SW 1271 (cell line): ENCODE measurements at regions not wholly inside any gene's neighbourhood (a gene's known extent, or its start where the extent isn't known, plus 50 kb on each side); places are given as distances from the start of the nearest gene placed in this dataset.
"Not testable (repeated sequence)": the region's sequence is repeated elsewhere in the genome, so short reads cannot be mapped to it uniquely, and the experiment has no call there.

Source experiments
- DNase-seq, 2 experiments: peaks; one replicate each; lab custom pipeline; 2025; lab: John Stamatoyannopoulos, UW

GRCh38 chr12:131341608-131342007 lies 369.3 kb upstream of the SFSWAP start:
- DNase-seq = not testable (repeated sequence)

- not testable (repeated sequence) for DNase-seq
These were observed 367.5 kb upstream of the SFSWAP start for GRCh38 chr12:131343436-131343835.

GRCh38 chr12:131344715-131345520 lies 366.0 kb upstream of the SFSWAP start:
- not testable (repeated sequence) for DNase-seq

GRCh38 chr12:131345521-131346436 lies 365.1 kb upstream of the SFSWAP start:
- no peak for DNase-seq

- no peak for DNase-seq
These were observed 364.1 kb upstream of the SFSWAP start for GRCh38 chr12:131346555-131347344.

GRCh38 chr12:131347345-131347714 lies 363.6 kb upstream of the SFSWAP start:
- no peak for DNase-seq

GRCh38 chr12:131347732-131348131 lies 363.2 kb upstream of the SFSWAP start:
- no peak for DNase-seq

- DNase-seq = no peak
These were observed 362.7 kb upstream of the SFSWAP start for GRCh38 chr12:131348231-131348630.

GRCh38 chr12:131348646-131349045 lies 362.2 kb upstream of the SFSWAP start:
- DNase-seq = no peak

GRCh38 chr12:131349397-131350127 lies 361.3 kb upstream of the SFSWAP start:
- DNase-seq = no peak

GRCh38 chr12:131350943-131351318 lies 360.0 kb upstream of the SFSWAP start:
- no peak for DNase-seq

GRCh38 chr12:131351319-131352028 lies 359.4 kb upstream of the SFSWAP start:
- DNase-seq = no peak

- no peak for DNase-seq
These were observed 358.5 kb upstream of the SFSWAP start for GRCh38 chr12:131352296-131352900.

- no peak for DNase-seq
These were observed 357.5 kb upstream of the SFSWAP start for GRCh38 chr12:131353376-131353775.

- no peak for DNase-seq
These were observed 357.1 kb upstream of the SFSWAP start for GRCh38 chr12:131353826-131354225.

GRCh38 chr12:131355361-131356245 lies 355.3 kb upstream of the SFSWAP start:
- DNase-seq = no peak

GRCh38 chr12:131356485-131357184 lies 354.3 kb upstream of the SFSWAP start:
- DNase-seq = no peak

- DNase-seq = no peak
These were observed 353.6 kb upstream of the SFSWAP start for GRCh38 chr12:131357185-131357747.
